ENCODE measurements at regions not wholly inside any gene's neighbourhood (a gene's known extent, or its start where the extent isn't known, plus 50 kb on each side); places are given as distances from the start of the nearest gene placed in this dataset.

GRCh38 chr14:22411398-22412055 is 177.5 kb downstream of the DAD1 start:
- no peak for DNase-seq

DNA sequence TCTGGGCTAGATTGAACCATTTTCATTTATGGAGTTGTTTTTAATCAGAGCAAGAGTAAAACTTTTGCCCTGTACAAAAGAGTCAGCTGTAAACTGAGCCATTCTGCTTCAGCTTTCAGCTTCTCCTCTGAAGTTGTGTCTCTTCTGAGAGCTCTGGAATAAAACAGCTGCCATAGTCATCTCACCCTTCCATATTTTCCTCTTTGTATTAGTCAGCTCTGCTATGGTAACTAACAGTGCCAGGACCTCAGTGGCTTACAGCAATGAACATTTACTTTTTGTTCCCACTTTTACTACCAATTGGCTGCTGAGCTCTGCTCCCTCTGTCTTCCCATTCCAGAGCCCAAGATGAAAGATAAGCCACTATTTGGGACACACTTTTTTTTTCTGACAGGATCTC is 178.5 kb downstream of the DAD1 start:
- DNase-seq: no peak

GRCh38 chr14:22409006-22409405 is 180.0 kb downstream of the DAD1 start:
- DNase-seq: no peak

DNA sequence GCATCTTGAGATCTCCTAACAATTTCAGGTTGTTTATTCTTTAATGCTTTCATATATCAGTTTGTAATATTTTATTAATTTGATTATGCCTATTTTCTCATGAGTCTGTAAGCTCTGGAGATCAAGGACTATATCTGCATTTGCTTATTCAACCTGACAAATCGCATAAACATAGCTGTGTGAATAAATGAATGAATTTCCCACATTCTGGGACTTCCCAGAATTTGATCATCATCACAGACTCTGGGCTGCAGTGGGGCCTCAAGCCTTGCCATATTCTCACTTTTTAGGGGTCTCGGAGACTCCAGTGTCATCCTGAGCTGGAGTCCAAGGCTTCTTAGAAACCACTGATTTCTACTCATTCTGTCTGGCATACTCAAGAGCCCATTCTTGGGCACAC is 180.5 kb downstream of the DAD1 start:
- DNase-seq: no peak

- DNase-seq: no peak
Measured at GRCh38 chr14:22407033-22407432, 182.0 kb downstream of the DAD1 start.

DNA sequence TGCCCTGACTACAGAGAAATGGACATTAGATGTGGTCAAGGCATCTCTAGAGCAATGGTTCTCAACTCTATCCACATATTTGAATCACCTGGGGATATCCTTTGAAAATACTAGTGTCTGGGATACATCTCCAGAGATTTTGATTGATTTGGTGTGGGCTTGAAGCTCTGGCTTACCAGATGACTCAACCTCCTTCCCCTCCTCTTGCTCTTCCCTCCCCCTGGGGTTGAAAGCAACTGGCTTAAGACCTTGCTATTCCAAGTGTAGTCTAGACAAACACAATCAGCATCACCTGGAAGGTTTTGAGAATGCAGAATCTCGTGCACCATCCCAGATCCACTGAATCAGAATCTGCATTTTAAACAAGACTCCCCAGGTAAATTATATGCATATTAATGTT is 183.8 kb downstream of the DAD1 start:
- no peak for DNase-seq

GRCh38 chr14:22403296-22403695 is 185.7 kb downstream of the DAD1 start:
- DNase-seq: no peak

- DNase-seq: no peak
Measured at GRCh38 chr14:22400655-22401259, 188.3 kb downstream of the DAD1 start.

DNA sequence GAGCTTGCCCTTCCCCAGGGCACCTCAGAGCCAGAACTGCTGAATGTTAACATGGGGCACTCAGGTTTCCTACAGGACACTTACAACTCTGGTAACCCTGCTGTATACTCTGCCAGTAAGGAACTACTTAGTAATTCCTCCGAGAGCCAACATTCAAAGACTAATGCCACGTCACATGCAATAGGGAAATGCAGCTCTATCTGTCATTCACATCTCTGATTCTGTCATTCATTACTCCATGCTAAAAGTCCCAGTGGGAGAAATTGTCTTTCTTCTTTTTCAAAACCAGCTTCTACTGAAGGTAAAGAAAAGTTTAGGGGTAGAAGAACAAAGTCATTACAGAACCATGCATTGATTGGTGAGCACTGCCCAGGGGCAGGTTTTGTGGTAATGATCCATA is 189.2 kb downstream of the DAD1 start:
- no peak for DNase-seq

DNA sequence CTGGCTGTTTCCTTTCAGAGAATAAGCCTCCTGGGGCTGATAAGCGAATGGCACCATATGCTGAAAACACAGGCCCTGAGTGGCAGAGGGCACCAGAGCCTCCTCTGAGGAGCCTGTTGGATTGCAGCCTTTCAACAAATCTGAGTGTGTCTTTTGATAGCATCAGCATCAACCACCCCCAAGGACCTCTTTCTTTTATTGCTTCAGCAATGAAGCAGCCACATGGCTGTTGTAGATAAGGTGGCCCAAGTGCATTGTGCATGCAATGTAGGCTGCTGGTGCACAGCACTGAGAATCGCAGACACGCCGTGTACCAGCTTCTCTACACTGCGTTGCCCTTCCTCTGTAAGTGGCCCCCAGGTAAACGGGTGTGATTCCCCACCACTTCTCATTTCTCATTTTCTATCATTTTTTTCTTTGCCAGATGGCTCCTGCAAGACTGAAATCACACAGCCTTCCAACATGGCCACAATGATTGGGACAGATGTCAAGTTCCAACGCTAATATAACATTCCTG is 191.7 kb downstream of the DAD1 start:
- DNase-seq: no peak

DNA sequence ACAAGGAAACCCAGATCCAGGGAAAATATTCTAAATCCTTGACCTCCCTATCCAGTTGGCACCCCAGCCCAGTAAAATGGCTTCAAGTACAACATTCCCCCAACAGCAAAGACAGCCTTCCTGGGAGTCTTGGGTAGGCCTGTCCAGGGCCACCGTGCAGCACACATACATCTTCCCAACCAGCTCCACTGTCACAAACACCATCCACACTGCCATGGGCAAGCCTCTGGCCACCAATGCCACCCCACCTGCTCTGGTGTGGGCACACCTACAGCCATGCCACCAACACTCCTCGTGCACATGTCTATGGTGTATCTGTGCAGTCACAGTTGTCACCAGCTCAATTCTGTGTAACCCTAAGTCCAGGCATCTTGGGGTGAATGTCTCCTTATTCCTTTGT is 193.2 kb downstream of the DAD1 start:
- DNase-seq: no peak

- DNase-seq: no peak
Measured at GRCh38 chr14:22394616-22395015, 194.4 kb downstream of the DAD1 start.

DNA sequence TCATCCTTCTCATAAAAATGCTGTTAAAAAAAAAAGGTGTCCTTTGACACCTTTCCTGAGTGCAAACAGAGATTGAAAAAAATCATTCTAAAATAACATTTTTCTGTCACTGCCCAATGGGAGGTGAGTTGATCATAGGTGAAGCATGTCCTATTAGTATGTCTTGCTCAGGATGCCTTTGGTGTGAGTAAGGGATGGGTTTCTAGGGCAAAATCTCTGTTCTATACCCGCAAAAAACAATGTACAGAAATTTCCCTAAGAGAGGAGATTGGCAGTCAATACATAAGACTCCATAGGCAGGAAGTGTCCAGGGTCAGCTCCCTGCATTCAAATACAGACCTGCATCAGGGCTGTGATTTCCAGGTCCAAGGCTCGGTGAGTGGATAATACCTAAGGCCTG is 195.2 kb downstream of the DAD1 start:
- DNase-seq: no peak

DNA sequence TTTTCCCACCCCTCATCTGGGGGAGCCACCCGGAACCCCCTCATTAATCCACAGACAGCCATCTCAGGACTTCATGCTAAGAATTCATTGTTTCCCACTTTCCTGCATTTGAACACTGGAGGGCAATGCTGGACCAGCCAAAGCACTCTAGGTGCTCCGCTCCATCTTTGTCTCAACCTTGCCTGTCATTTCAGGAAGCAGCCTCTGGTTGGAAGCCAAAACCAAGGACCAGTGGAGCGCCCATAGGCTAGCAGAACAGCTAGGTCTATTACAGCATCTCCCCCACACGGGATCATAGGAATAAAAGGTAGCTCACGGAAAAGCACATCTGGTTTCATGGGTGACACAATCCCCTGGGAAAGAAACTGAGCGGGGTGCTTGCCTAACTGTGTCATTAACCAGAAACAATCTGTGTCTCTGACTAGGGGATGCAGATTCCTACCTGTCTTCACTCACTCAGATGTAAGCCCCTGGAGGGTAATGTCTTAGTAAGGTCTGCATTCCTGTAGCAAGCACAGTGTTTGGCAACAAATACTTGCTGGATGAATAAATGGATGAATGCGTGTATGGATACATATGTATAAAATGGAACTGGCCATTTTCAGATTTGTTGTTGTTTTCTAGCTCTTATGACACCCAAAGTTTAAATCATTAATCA is 197.0 kb downstream of the DAD1 start:
- DNase-seq: no peak

DNA sequence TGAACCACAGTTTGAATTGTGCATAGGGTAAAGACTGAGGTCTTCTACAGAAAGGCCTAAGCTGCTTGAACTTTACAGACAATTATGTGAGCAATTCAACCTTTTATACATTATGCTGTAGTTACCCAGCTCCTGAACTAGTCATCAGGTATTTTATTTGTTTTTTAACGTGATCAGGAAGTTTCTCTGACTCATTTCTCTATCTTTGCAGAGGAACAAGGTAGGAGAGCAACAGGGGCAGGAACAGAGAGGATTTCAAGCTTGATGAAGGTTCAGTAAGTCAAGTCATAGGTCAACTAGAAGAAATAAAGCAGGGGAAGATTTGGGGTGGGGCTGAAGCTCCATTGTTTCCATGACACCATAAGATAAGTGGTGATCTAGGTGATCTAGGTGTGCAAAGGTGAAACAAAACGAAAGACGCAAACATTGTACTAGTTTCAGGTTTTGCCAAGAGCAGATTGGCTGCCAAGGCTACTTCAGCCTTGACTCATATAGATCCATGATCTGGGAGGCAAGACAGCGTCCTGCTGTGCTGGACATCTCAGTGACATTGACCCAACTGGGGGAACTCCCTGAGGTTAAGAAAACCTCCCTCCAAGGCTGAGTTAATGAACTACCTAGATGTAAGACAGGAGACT is 198.1 kb downstream of the DAD1 start:
- DNase-seq: no peak

GRCh38 chr14:22390195-22390594 is 198.8 kb downstream of the DAD1 start:
- no peak for DNase-seq

DNA sequence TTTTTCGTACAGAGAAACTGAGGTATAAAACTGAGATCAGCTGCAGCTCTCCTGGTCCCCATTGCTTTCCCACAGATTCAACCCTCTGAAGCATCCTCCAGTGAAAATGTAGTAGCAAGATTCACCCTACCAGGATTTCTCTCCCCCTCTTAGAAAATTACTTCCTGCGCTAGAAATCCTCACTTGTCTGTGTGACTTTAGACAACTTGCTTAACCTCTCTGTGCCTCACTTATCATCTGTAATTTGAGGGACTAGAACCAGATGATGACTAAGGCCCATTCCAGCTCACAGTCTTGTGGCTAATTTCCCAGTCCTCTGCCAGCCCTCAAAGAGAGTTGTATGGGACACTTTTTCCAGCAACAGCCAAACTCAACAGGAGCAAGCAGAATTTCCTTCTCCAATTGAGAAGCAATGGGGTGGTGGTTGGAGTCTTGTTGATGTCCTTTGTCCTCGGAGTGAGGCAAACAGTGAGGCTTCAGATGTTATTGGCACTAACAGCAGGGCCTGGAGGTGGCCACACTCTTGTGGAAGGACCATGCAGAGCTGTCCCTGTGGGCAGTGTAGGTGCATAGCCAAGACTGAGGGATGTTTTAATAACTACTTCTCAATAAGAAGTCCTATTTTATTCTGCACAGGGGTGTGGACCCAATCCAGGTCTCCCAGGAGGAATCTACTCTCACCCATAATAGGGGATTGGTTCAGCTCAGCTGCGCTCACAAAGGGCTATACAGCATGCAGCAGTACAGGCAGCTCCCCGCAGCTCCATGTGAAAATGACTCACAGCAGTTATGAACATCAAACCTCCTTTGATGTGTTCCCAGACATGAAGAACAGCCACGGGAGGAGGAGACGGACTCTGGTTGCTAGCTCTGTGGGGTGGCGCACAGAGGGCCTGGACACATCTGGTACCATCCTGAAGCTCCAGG is 200.1 kb downstream of the DAD1 start:
- DNase-seq: no peak

DNA sequence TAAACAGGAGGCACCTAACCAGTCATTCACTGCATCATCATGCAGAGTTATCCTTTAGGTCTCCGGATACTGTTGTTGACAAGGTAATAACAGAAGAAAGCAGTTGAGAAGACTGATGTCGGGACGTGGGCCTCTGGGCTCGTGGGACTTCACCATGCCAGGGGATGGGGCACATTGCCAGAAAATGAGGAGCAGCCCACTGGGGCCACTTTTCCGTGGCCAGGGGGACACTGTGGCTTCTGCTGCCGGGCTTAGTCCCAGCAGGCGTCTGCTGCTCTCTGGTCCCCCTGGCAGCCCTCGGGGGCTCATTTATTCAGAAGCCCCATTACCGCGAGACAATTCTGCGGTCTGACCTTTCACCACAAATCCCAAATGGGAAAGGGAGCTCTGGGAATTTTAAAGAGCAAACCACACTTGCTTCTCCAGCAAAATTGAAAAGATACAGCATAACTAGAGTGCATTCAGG is 201.2 kb downstream of the DAD1 start:
- no peak for DNase-seq

DNA sequence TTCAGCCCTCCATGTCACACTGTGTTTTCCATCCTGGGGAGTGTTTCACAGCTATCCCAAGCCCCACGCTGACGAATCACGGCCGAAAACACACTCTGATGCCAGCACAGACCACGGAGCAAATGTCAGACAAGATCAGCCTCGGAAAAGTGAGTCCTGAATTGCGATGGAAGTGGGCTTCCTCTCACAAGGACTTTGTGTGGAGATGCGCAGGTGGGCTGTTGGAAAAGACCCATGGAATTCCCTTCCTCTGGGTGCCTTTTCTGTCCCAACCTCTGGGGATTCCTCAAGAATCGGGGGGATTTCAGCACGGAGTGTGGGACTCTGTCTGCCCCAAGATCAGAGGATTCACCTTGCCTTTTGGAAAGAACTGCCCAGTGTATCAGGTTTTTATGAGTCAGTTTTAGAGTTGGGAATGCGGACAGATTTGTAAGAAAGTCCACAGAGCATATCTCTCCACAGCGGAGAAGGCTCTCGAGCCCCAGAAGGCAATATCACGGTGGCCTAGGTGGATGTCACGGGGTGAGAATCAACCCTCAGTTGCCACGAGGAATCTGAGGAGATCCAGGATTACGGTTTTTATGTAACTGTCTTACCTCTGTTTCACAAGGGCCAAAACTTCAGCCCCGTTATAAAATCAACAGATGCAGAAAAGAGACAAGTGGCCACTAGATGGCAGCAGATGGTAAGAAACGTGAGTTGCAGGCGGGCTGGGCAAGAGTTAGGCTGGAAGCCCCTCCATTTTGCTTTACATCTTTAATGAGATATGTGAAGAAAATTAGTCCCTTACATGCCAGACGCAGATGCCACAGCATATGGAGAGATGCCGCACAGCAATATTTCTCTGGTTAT is 201.9 kb downstream of the DAD1 start:
- no peak for DNase-seq

- DNase-seq: no peak
Measured at GRCh38 chr14:22384974-22385526, 204.0 kb downstream of the DAD1 start.

DNA sequence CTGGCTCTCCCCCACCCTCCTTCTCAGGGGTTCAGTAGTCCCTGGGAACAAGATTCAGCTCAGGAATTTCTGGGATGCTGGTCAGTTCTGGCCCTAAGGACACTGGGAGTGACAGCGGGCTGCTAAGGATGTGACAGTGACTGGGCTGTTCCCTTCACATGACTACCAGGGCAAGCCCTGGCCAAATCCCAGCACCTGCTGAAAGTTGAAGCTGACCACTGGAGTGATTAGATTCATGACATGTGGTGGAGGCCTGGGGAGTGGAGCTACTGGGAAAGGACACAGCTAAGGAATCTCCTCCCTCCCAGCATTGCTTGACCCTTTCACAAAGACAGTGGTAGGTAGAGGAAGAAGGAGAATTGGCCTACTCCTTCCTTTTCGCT is 204.9 kb downstream of the DAD1 start:
- DNase-seq: no peak
